ENCODE measurements at regions not wholly inside any gene's neighbourhood (a gene's known extent, or its start where the extent isn't known, plus 50 kb on each side); places are given as distances from the start of the nearest gene placed in this dataset.

DNA sequence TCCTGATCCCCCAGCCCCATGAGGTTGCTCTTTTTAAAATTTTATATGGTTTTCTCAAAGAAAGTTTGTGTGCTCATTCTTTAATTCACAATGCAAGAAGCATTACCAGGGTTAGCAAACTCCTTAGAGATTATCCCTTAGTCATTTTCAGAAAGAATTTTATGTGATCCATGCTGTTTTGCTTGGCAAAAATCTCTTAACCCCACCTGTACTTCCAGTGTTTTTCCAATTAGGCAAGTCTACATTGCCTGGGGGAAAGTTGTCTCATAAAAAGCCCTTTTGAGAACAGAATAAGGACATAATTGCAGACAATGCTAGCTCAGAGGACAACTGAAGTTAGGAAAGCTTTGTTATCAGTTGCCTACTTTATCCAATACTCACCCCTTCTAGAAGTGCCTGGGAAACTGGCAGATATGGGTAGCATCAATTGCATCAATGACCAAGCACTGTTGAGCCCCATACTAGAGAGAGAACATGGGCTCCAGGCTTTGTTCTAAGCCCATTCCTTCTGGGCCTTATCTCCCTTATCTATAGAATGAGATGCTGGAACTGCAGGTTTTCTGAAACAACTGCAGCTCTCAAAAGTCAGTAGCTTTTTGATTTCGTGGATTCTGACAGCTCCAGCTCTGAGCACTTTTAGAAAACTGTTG lies 265.9 kb upstream of the SPHKAP start:
- Mint-ChIP-seq H3K27ac (ENCODE audit: unreplicated experiment) (no peak overlapping the region), H3K9me3 (peaks cover 2% of the 10 kb centered on the region), H3K4me1 (peaks cover 13% of the 10 kb centered on the region), H3K36me3 (ENCODE audit: low read depth) (no peaks in the 10 kb centered on the region), H3K27me3 (ENCODE audit: low read depth) (no peaks in the 10 kb centered on the region), H3K4me3 (no peak overlapping the region)
- no peak for DNase-seq (ENCODE audit: low read depth, low spot score)
- TF ChIP-seq, protein P1, sequence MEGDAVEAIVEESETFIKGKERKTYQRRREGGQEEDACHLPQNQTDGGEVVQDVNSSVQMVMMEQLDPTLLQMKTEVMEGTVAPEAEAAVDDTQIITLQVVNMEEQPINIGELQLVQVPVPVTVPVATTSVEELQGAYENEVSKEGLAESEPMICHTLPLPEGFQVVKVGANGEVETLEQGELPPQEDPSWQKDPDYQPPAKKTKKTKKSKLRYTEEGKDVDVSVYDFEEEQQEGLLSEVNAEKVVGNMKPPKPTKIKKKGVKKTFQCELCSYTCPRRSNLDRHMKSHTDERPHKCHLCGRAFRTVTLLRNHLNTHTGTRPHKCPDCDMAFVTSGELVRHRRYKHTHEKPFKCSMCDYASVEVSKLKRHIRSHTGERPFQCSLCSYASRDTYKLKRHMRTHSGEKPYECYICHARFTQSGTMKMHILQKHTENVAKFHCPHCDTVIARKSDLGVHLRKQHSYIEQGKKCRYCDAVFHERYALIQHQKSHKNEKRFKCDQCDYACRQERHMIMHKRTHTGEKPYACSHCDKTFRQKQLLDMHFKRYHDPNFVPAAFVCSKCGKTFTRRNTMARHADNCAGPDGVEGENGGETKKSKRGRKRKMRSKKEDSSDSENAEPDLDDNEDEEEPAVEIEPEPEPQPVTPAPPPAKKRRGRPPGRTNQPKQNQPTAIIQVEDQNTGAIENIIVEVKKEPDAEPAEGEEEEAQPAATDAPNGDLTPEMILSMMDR (conservative IDR thresholded peaks at IDR 0.05), result no peak

DNA sequence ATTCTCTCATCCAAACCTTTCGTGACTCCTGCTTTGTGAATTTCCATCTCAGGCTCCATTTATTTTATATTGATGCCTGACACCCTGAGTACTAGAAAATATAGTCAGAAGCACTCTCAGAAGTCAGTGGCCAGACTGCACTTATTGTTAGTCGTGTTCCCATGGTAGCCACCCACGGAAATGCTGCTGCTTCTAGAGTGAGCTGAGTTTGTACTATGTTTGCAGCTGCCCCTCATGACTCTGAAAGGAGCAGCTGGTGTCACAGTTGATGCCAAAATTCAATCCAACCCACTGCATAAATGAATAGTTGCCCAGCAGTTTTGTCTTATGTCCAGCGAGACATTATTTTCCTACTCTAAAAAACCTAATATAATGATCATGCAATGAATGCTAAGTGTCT lies 265.2 kb upstream of the SPHKAP start:
- Mint-ChIP-seq H3K9me3 (peaks cover 2% of the 10 kb centered on the region), H3K36me3 (ENCODE audit: low read depth) (no peaks in the 10 kb centered on the region), H3K27me3 (ENCODE audit: low read depth) (no peaks in the 10 kb centered on the region), H3K4me3 (no peak overlapping the region), H3K4me1 (peaks cover 13% of the 10 kb centered on the region), H3K27ac (ENCODE audit: unreplicated experiment) (no peak overlapping the region)
- no peak for DNase-seq (ENCODE audit: low read depth, low spot score)
- TF ChIP-seq, protein P1 (conservative IDR thresholded peaks at IDR 0.05), result no peak

DNA sequence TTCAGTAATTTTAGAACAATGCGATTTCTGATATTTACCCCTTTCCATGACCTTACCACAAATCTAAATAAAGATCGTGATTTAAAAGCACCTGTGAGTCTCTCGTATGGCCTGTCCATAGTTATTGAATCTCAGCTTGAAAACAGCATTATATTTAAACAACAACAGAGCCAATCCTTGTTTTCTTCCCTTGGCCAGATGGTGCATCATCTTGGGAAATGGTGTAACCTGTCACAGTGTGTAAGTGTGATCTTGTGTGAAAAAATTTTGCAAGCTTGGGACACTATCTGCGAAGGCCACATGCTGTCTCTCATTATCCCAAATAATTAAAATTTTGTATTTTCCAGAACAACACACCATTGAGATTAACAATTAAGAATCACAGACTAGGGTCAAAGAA lies 262.7 kb upstream of the SPHKAP start:
- Mint-ChIP-seq H3K9me3 (peaks cover 2% of the 10 kb centered on the region), H3K27me3 (ENCODE audit: low read depth) (no peaks in the 10 kb centered on the region), H3K4me3 (no peak overlapping the region), H3K27ac (ENCODE audit: unreplicated experiment) (no peak overlapping the region), H3K4me1 (peaks cover 13% of the 10 kb centered on the region), H3K36me3 (ENCODE audit: low read depth) (no peaks in the 10 kb centered on the region)
- TF ChIP-seq, protein P1 (conservative IDR thresholded peaks at IDR 0.05), result no peak
- no peak for DNase-seq (ENCODE audit: low read depth, low spot score)

DNA sequence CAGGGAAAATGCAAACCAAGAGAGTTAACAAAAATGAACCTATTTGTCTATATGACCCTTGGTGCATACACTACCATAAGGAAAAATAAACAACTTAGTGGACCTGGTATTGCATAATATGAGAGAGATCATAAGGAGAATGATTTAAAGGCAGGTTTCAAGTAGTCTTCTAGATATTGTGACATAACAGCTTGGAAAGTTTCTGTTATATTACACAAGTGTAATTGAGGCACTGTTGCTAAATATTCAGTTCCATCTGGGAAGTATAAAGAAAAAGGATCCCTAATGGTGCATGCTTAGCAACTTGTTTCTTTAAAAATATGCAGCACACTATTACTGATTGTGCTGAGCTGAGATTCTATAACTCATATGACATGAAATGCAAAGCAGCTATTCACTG lies 252.2 kb upstream of the SPHKAP start:
- Mint-ChIP-seq H3K36me3 (ENCODE audit: low read depth) (no peaks in the 10 kb centered on the region), H3K9me3 (no peaks in the 10 kb centered on the region), H3K4me1 (no peaks in the 10 kb centered on the region), H3K4me3 (no peak overlapping the region), H3K27ac (ENCODE audit: unreplicated experiment) (no peak overlapping the region), H3K27me3 (ENCODE audit: low read depth) (no peaks in the 10 kb centered on the region)
- no peak for DNase-seq (ENCODE audit: low read depth, low spot score)
- TF ChIP-seq, protein P1 (conservative IDR thresholded peaks at IDR 0.05), result no peak

DNA sequence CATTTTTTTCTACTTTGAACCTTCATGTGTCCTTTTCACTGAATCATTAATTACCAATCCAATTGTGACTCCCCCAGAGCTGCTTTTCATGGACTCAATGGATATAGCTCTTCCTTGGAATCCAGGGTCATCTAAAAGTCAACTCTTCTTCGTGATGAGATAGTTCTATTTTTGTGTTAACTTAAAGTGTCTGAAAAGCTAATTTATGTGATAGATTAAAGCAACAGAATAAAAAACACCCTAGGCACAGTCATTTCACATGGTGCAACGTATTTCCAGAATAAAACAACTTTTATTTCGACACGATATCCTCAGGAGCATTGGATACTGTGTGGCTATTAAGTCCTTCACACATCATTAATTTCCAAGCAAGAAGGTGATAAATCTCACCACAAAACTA lies 250.6 kb upstream of the SPHKAP start:
- DNase-seq (ENCODE audit: low read depth, low spot score), result no peak
- Mint-ChIP-seq H3K4me1 (no peaks in the 10 kb centered on the region), H3K27me3 (ENCODE audit: low read depth) (no peaks in the 10 kb centered on the region), H3K36me3 (ENCODE audit: low read depth) (no peaks in the 10 kb centered on the region), H3K9me3 (peaks cover 6% of the 10 kb centered on the region), H3K27ac (ENCODE audit: unreplicated experiment) (no peak overlapping the region), H3K4me3 (no peak overlapping the region)
- TF ChIP-seq, protein P1 (conservative IDR thresholded peaks at IDR 0.05), result no peak

All from neural crest cell (in vitro differentiated cells).